ENCODE measurements at regions not wholly inside any gene's neighbourhood (a gene's known extent, or its start where the extent isn't known, plus 50 kb on each side); places are given as distances from the start of the nearest gene placed in this dataset.

- Histone ChIP-seq H3K27me3 (ENCODE audit: control insufficient read depth, insufficient read depth, low read length) (peaks cover under 1% of the 10 kb centered on the region; the same call in 1 of the 2 replicates), H3K4me3 (ENCODE audit: low read depth in 2 of 2, low read length in 2 of 2) (no peak overlapping the region), H3K4me1 (ENCODE audit: control insufficient read depth, insufficient read depth, low read length) (no peaks in the 10 kb centered on the region), H3K36me3 (ENCODE audit: control insufficient read depth, insufficient read depth, low read length) (no peaks in the 10 kb centered on the region), H3K27ac (ENCODE audit: low read length) (no peak overlapping the region), H3K9me3 (ENCODE audit: control insufficient read depth, insufficient read depth, low read depth, low read length) (no peaks in the 10 kb centered on the region)
- BruUV-seq (replicated peaks): no TSS peak
- ChIA-PET CTCF (no interaction called here), POLR2A (no interaction called here)
- ATAC-seq: no peak
- no peak for DNase-seq (ENCODE audit: low read depth, low spot score)
- TF ChIP-seq POLR2AphosphoS5 (IDR thresholded peaks at IDR 0.05; ENCODE audit: low read depth, low read length) (no peak), TCF7L2 (IDR thresholded peaks at IDR 0.05; ENCODE audit: low read depth, low read length) (no peak), REST (IDR thresholded peaks at IDR 0.05; ENCODE audit: insufficient read depth in 1 of 2, low read depth in 2 of 2, low read length in 1 of 2) (no peak), SIN3A (IDR thresholded peaks at IDR 0.05; ENCODE audit: borderline replicate concordance, insufficient read depth, low read depth, low read length) (no peak), CTCF (IDR thresholded peaks at IDR 0.05) (no peak)
- intact Hi-C loops (cut with micrococcal nuclease; ENCODE audit: unreplicated experiment): no loop called here
- in situ Hi-C loops (cut with HindIII; ENCODE audit: low pct_unique_long_range_greater_than_20kb, low sequenced_read_pairs): no loop called here
These were observed 231.0 kb downstream of the MAN2A1 start for GRCh38 chr5:109920736-109921135.

- no peak for DNase-seq (ENCODE audit: low read depth, low spot score)
- H3K36me3 ChIP-seq (ENCODE audit: control insufficient read depth, insufficient read depth, low read length): no peaks in the 10 kb centered on the region
- H3K27ac ChIP-seq (ENCODE audit: low read length): no peak overlapping the region
- no peak overlapping the region for H3K4me3 ChIP-seq (ENCODE audit: low read depth in 2 of 2, low read length in 2 of 2)
- ChIA-PET CTCF (no interaction called here), POLR2A (no interaction called here)
- intact Hi-C loops (cut with micrococcal nuclease; ENCODE audit: unreplicated experiment) (no loop called here), in situ Hi-C loops (cut with HindIII; ENCODE audit: low pct_unique_long_range_greater_than_20kb, low sequenced_read_pairs) (no loop called here)
- ATAC-seq: no peak
- no peaks in the 10 kb centered on the region for H3K4me1 ChIP-seq (ENCODE audit: control insufficient read depth, insufficient read depth, low read length)
- TF ChIP-seq REST (IDR thresholded peaks at IDR 0.05; ENCODE audit: insufficient read depth in 1 of 2, low read depth in 2 of 2, low read length in 1 of 2): no peak
- no peak for TF ChIP-seq POLR2AphosphoS5 (IDR thresholded peaks at IDR 0.05; ENCODE audit: low read depth, low read length)
- no peak for TF ChIP-seq TCF7L2 (IDR thresholded peaks at IDR 0.05; ENCODE audit: low read depth, low read length)
- no peak for TF ChIP-seq CTCF (IDR thresholded peaks at IDR 0.05)
- TF ChIP-seq SIN3A (IDR thresholded peaks at IDR 0.05; ENCODE audit: borderline replicate concordance, insufficient read depth, low read depth, low read length): no peak
- H3K27me3 ChIP-seq (ENCODE audit: control insufficient read depth, insufficient read depth, low read length): peaks cover 6% of the 10 kb centered on the region; the same call in 1 of the 2 replicates
- H3K9me3 ChIP-seq (ENCODE audit: control insufficient read depth, insufficient read depth, low read depth, low read length): no peaks in the 10 kb centered on the region
- no TSS peak for BruUV-seq (replicated peaks)
These were observed 232.1 kb downstream of the MAN2A1 start for GRCh38 chr5:109921735-109922380.

All from Panc1 (cell line).